AG09319 (cell line): ENCODE measurements at regions not wholly inside any gene's neighbourhood (a gene's known extent, or its start where the extent isn't known, plus 50 kb on each side); places are given as distances from the start of the nearest gene placed in this dataset.

ENCODE experiments used
- DNase-seq: peaks from one replicate; pipeline ENCODE4 v3.0.0-alpha.2; 2010; ENCODE audit warnings: low read depth; ENCODE audit errors: extremely low read depth
- CTCF ChIP-seq: IDR thresholded peaks from 2 replicates; pipeline ENCODE4 v1.5.1; 2011; ENCODE audit warnings: low read depth, mild to moderate bottlenecking, inconsistent platforms, low read length, moderate library complexity

GRCh38 chr4:53653484-53654053, 62.3 kb upstream of the LNX1 start:
- no peak; the same call in 1 of the 2 replicates for TF ChIP-seq CTCF
- DNase-seq, result no peak

GRCh38 chr4:53651156-53651735, 60.0 kb upstream of the LNX1 start:
- no peak for DNase-seq
- TF ChIP-seq CTCF, result no peak

GRCh38 chr4:53649357-53649756, 58.1 kb upstream of the LNX1 start:
- TF ChIP-seq CTCF, result no peak
- DNase-seq, result no peak

GRCh38 chr4:53647547-53647946, 56.3 kb upstream of the LNX1 start:
- no peak for DNase-seq
- TF ChIP-seq CTCF, result no peak

- no peak for DNase-seq
- TF ChIP-seq CTCF, result no peak
Observed at GRCh38 chr4:53646795-53647194, 55.5 kb upstream of the LNX1 start.

GRCh38 chr4:53645108-53645507, 53.8 kb upstream of the LNX1 start:
- no peak for TF ChIP-seq CTCF
- no peak for DNase-seq

- no peak for DNase-seq
- no peak for TF ChIP-seq CTCF
Observed at GRCh38 chr4:53644607-53645006, 53.3 kb upstream of the LNX1 start.
